ENCODE measurements at regions not wholly inside any gene's neighbourhood (a gene's known extent, or its start where the extent isn't known, plus 50 kb on each side); places are given as distances from the start of the nearest gene placed in this dataset.
A peak's percentile ranks its signal among the peaks of the same experiment; 100 is the strongest.

GRCh38 chr16:54437921-54438320, 151.3 kb upstream of the IRX3 start:
- DNase-seq (ENCODE audit: low read depth), result no peak

- no peak for DNase-seq (ENCODE audit: low read depth)
These were observed 150.8 kb upstream of the IRX3 start for GRCh38 chr16:54437401-54437800.

GRCh38 chr16:54436346-54436745, 149.8 kb upstream of the IRX3 start:
- DNase-seq (ENCODE audit: low read depth), result no peak

GRCh38 chr16:54434859-54435258, 148.3 kb upstream of the IRX3 start:
- no peak for DNase-seq (ENCODE audit: low read depth)

- no peak for DNase-seq (ENCODE audit: low read depth)
These were observed 146.3 kb upstream of the IRX3 start for GRCh38 chr16:54432897-54433229.

GRCh38 chr16:54431997-54432896, 145.7 kb upstream of the IRX3 start:
- no peak for DNase-seq (ENCODE audit: low read depth)

- DNase-seq (ENCODE audit: low read depth), result peak; percentile 28
These were observed 144.7 kb upstream of the IRX3 start for GRCh38 chr16:54431041-54431996.

GRCh38 chr16:54430491-54431030, 144.0 kb upstream of the IRX3 start:
- DNase-seq (ENCODE audit: low read depth), result peak; percentile 53

GRCh38 chr16:54429029-54429428, 142.4 kb upstream of the IRX3 start:
- DNase-seq (ENCODE audit: low read depth), result no peak

GRCh38 chr16:54426553-54426849, 139.9 kb upstream of the IRX3 start:
- no peak for DNase-seq (ENCODE audit: low read depth)

GRCh38 chr16:54425681-54426552, 139.3 kb upstream of the IRX3 start:
- DNase-seq (ENCODE audit: low read depth), result no peak

GRCh38 chr16:54425068-54425467, 138.5 kb upstream of the IRX3 start:
- DNase-seq (ENCODE audit: low read depth), result no peak

GRCh38 chr16:54424043-54424451, 137.5 kb upstream of the IRX3 start:
- DNase-seq (ENCODE audit: low read depth), result no peak

GRCh38 chr16:54422569-54422978, 136.0 kb upstream of the IRX3 start:
- DNase-seq (ENCODE audit: low read depth), result no peak

- no peak for DNase-seq (ENCODE audit: low read depth)
These were observed 135.6 kb upstream of the IRX3 start for GRCh38 chr16:54422159-54422558.

- no peak for DNase-seq (ENCODE audit: low read depth)
These were observed 134.6 kb upstream of the IRX3 start for GRCh38 chr16:54421220-54421619.

- DNase-seq (ENCODE audit: low read depth), result no peak
These were observed 132.3 kb upstream of the IRX3 start for GRCh38 chr16:54418903-54419302.

- DNase-seq (ENCODE audit: low read depth), result no peak
These were observed 130.8 kb upstream of the IRX3 start for GRCh38 chr16:54417384-54417783.

GRCh38 chr16:54414671-54415070, 128.1 kb upstream of the IRX3 start:
- DNase-seq (ENCODE audit: low read depth), result no peak

- DNase-seq (ENCODE audit: low read depth), result no peak
These were observed 126.3 kb upstream of the IRX3 start for GRCh38 chr16:54412777-54413455.

- no peak for DNase-seq (ENCODE audit: low read depth)
These were observed 125.5 kb upstream of the IRX3 start for GRCh38 chr16:54412037-54412436.
